Retinal pigment epithelial cell (primary cell): ENCODE measurements at regions not wholly inside any gene's neighbourhood (a gene's known extent, or its start where the extent isn't known, plus 50 kb on each side); places are given as distances from the start of the nearest gene placed in this dataset.

Experiments
- DNase-seq: peaks from one replicate; pipeline ENCODE4 v3.0.0-alpha.2; 2010; ENCODE audit warnings: low read depth
- H3K4me3 ChIP-seq: 2 replicates; pipeline ENCODE4 v1.5.1; 2011; ENCODE audit warnings: mild to moderate bottlenecking, low read length, control low read depth, moderate library complexity
- CTCF ChIP-seq: conservative IDR thresholded peaks from 2 replicates; pipeline ENCODE4 v1.5.1; 2011; ENCODE audit warnings: low read depth, low read length, control low read depth, inconsistent platforms

DNA sequence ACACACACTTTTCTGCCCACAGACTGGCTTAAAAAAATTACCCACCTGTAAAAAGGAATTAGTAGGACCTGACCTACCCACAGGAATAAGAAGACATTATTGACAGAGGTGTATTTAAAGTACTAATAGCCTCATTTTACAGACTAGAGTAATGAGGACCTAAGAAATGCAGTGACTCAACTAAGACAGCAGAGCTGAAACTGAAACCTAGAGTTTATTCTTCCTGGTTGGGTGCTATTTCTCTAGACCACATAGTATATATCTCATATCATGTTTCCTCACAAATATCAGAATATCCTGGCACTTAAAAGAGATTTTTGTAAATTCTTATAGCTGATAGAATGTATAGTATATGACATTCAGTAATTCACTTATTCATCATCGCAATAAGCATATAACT lies 435.0 kb downstream of the MAGEE1 start:
- TF ChIP-seq CTCF: no peak
- H3K4me3 ChIP-seq: no peak overlapping the region
- DNase-seq: no peak

GRCh38 chrX:76893930-76894329 lies 466.4 kb downstream of the MAGEE1 start:
- no peak overlapping the region for H3K4me3 ChIP-seq
- DNase-seq: no peak
- no peak for TF ChIP-seq CTCF

DNA sequence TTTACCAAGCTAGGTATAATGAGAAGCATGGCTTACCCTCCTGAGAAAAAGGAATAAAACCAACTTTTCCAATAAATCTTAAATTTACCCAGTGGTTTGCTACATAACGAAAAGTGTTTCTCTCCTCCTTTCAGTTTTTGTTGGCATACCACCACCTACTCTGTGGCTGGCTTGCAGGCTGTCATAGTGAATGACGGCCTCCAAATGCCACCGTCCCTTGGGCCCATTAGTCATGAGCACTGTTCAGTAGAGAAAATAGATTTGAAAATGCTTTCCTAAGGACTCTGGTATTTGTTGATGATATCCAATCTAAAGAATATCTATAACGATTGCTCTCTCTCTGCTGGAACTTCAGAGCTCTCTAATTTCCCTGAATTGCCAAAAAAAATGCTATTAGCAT lies 488.3 kb downstream of the MAGEE1 start:
- no peak for DNase-seq
- no peak for TF ChIP-seq CTCF
- no peak overlapping the region for H3K4me3 ChIP-seq

- TF ChIP-seq CTCF: no peak
- DNase-seq: no peak
- no peak overlapping the region for H3K4me3 ChIP-seq
These were observed 490.5 kb downstream of the MAGEE1 start for GRCh38 chrX:76918033-76918432.

- DNase-seq: no peak
- no peak overlapping the region for H3K4me3 ChIP-seq
- TF ChIP-seq CTCF: no peak
These were observed 492.3 kb downstream of the MAGEE1 start for GRCh38 chrX:76919761-76920160.

DNA sequence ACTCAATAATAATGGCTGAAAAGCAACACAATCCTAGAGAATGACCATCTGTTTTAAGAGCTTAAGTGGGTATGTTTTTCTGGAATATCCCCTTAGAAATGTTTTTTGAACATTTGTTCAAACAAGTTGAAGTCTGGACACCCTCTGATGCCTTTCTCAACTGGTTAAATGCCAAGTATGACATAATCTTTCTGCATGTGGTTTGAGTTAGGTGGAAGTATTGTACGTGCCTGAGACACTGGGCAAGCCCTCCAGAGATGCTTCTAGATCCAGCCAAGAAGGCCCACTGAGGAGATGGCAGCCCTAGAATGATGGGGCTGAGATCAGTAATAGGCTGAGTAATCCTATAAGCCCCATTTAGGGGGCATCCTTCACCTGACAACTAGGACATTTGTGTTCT lies 493.1 kb downstream of the MAGEE1 start:
- TF ChIP-seq CTCF: no peak
- DNase-seq: no peak
- no peak overlapping the region for H3K4me3 ChIP-seq

DNA sequence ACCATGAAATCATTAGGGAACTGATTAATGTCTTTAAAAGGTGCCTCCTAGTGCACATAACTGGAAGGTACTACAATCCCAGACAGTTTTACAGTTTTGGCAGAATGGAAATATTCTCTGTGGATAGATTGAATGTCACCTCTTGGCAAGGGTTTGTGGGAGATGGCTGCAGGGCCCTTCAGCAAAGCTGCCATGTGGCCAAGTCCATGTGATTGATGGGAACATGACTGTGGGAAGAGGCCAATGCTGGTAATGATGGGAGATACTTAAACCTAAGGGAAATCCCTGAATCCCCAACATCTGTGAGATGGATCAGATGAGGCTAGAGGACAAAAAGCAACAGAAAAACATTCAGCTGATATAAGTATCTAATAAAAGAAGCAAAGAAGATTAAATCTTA lies 493.7 kb downstream of the MAGEE1 start:
- H3K4me3 ChIP-seq: no peak overlapping the region

More for the DNA sequence above, 493.7 kb downstream of the MAGEE1 start:
- no peak for TF ChIP-seq CTCF
- DNase-seq: no peak
